Calu3 (cell line): ENCODE measurements at regions not wholly inside any gene's neighbourhood (a gene's known extent, or its start where the extent isn't known, plus 50 kb on each side); places are given as distances from the start of the nearest gene placed in this dataset.

Experiments used
- BruUV-seq: library from RNA; stranded (reverse); fragments of 400-500 nt; replicated peaks from 2 replicates; lab custom pipeline; 2021; lab: Mats Ljungman, UMichigan
- CTCF ChIA-PET: fragments of 300-600 bp; sonication (Branson Sonifier 250); formaldehyde crosslinking; loops from one replicate; lab custom pipeline; 2022; ENCODE audit warnings: antibody characterized with exemption; lab: Charles Lee
- DNase-seq: peaks from one replicate; pipeline ENCODE4 v3.0.0; 2022
- H3K27ac Mint-ChIP-seq: one replicate; pipeline ENCODE4 v1.8.0; 2022; ENCODE audit warnings: mixed read lengths; ENCODE audit not compliant: unreplicated experiment
- H3K27me3 Mint-ChIP-seq: one replicate; pipeline ENCODE4 v1.8.0; 2022; ENCODE audit warnings: mixed read lengths; ENCODE audit not compliant: unreplicated experiment
- H3K36me3 Mint-ChIP-seq: one replicate; pipeline ENCODE4 v1.8.0; 2022; ENCODE audit warnings: mild to moderate bottlenecking, moderate library complexity, mixed read lengths; ENCODE audit not compliant: insufficient read depth, unreplicated experiment
- H3K4me1 Mint-ChIP-seq: one replicate; pipeline ENCODE4 v1.8.0; 2022; ENCODE audit warnings: mild to moderate bottlenecking, low read depth, mixed read lengths; ENCODE audit not compliant: unreplicated experiment
- H3K4me3 Mint-ChIP-seq: one replicate; pipeline ENCODE4 v1.8.0; 2022; ENCODE audit warnings: mild to moderate bottlenecking, low read depth, moderate library complexity, mixed read lengths; ENCODE audit not compliant: unreplicated experiment
- H3K9me3 Mint-ChIP-seq: one replicate; pipeline ENCODE4 v1.8.0; 2022; ENCODE audit warnings: low read depth, mixed read lengths; ENCODE audit not compliant: unreplicated experiment
- CTCF ChIP-seq: fragments of 200-600 bp; IDR thresholded peaks from one replicate; pipeline ENCODE4 v1.8.0; 2022; ENCODE audit warnings: antibody characterized with exemption; ENCODE audit not compliant: unreplicated experiment
- intact Hi-C: fragments of 100-400 bp; cut with micrococcal nuclease; formaldehyde crosslinking; loops from one replicate; pipeline ENCODE4 v1.10.0; 2022; ENCODE audit not compliant: unreplicated experiment

GRCh38 chr6:132244744-132245143, 156.5 kb downstream of the MOXD1 start:
- BruUV-seq: no TSS peak
- no peak overlapping the region for H3K27ac Mint-ChIP-seq
- intact Hi-C loops: no loop called here
- no peaks in the 10 kb centered on the region for H3K4me1 Mint-ChIP-seq
- no peaks in the 10 kb centered on the region for H3K9me3 Mint-ChIP-seq
- CTCF ChIA-PET: no interaction called here
- H3K4me3 Mint-ChIP-seq: no peak overlapping the region
- TF ChIP-seq CTCF: no peak
- DNase-seq: no peak
- H3K36me3 Mint-ChIP-seq: no peaks in the 10 kb centered on the region
- H3K27me3 Mint-ChIP-seq: no peaks in the 10 kb centered on the region

GRCh38 chr6:132236744-132237143, 164.5 kb downstream of the MOXD1 start:
- no peaks in the 10 kb centered on the region for H3K9me3 Mint-ChIP-seq
- no peak overlapping the region for H3K4me3 Mint-ChIP-seq
- DNase-seq: no peak
- BruUV-seq: no TSS peak
- intact Hi-C loops: no loop called here
- no peaks in the 10 kb centered on the region for H3K4me1 Mint-ChIP-seq
- no peaks in the 10 kb centered on the region for H3K27me3 Mint-ChIP-seq
- no peak overlapping the region for H3K27ac Mint-ChIP-seq
- CTCF ChIA-PET: no interaction called here
- TF ChIP-seq CTCF: no peak
- H3K36me3 Mint-ChIP-seq: no peaks in the 10 kb centered on the region

- Mint-ChIP-seq H3K4me3 (no peak overlapping the region), H3K27me3 (no peaks in the 10 kb centered on the region), H3K27ac (no peak overlapping the region), H3K9me3 (no peaks in the 10 kb centered on the region), H3K4me1 (no peaks in the 10 kb centered on the region), H3K36me3 (no peaks in the 10 kb centered on the region)
- no peak for TF ChIP-seq CTCF
- BruUV-seq: no TSS peak
- DNase-seq: no peak
- CTCF ChIA-PET: interaction anchor here (1.4 kb wide), 1 partner anchor 311 kb away, joined by 5 read pairs; no protein-coding TSS in a partner anchor
- intact Hi-C loops: no loop called here
These were observed 165.0 kb downstream of the MOXD1 start for GRCh38 chr6:132236281-132236680.

GRCh38 chr6:132235596-132236280, 165.5 kb downstream of the MOXD1 start:
- no peak for DNase-seq
- no peaks in the 10 kb centered on the region for H3K27me3 Mint-ChIP-seq
- no TSS peak for BruUV-seq
- intact Hi-C loops: no loop called here
- H3K9me3 Mint-ChIP-seq: no peaks in the 10 kb centered on the region
- no peaks in the 10 kb centered on the region for H3K4me1 Mint-ChIP-seq
- H3K27ac Mint-ChIP-seq: no peak overlapping the region
- CTCF ChIA-PET: interaction anchor here (1.4 kb wide), 1 partner anchor 311 kb away, joined by 5 read pairs; no protein-coding TSS in a partner anchor
- H3K4me3 Mint-ChIP-seq: no peak overlapping the region
- TF ChIP-seq CTCF: no peak
- H3K36me3 Mint-ChIP-seq: no peaks in the 10 kb centered on the region
